EL (cell line): ENCODE measurements at regions not wholly inside any gene's neighbourhood (a gene's known extent, or its start where the extent isn't known, plus 50 kb on each side); places are given as distances from the start of the nearest gene placed in this dataset.
A peak's percentile ranks its signal among the peaks of the same experiment; 100 is the strongest.

Experiments
- DNase-seq: peaks from one replicate; pipeline ENCODE4 v3.0.0-alpha.2; 2016

DNA sequence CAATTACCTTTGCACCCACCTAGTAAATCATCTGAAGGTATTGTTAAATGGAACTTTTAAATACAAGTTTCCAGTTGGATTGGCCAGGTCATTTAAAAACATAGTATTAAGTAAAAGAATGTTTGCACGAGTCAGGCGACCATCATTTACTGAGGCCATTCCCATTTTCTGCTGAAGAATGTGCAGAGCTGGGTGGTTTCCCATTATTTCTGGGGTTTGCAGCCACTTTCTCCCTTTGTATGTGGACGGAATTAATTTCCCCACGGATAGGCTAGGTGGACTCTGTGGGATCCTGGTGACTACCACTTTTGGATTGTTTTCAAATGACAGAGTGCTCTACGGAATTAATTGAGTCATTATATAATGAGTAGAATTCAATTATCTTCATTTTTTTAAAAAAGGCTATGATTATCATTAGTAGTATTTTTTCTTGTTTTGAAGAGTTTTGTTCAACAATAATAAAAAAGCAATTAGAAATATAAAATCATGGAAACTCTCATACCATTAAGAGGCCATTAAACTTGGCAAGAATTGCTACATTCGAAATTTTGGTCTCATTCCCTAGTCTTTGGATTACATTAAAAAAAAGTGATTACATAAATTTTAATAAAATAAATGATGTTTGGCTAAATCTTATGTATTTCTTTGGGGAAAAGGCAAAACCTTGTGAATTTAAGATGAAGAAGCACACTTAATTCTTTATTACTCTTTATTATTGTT lies 120.4 kb upstream of the FZD8 start:
- DNase-seq, result no peak

GRCh38 chr10:35758076-35758475 lies 116.0 kb upstream of the FZD8 start:
- DNase-seq, result no peak

GRCh38 chr10:35754519-35754918 lies 112.4 kb upstream of the FZD8 start:
- no peak for DNase-seq

DNA sequence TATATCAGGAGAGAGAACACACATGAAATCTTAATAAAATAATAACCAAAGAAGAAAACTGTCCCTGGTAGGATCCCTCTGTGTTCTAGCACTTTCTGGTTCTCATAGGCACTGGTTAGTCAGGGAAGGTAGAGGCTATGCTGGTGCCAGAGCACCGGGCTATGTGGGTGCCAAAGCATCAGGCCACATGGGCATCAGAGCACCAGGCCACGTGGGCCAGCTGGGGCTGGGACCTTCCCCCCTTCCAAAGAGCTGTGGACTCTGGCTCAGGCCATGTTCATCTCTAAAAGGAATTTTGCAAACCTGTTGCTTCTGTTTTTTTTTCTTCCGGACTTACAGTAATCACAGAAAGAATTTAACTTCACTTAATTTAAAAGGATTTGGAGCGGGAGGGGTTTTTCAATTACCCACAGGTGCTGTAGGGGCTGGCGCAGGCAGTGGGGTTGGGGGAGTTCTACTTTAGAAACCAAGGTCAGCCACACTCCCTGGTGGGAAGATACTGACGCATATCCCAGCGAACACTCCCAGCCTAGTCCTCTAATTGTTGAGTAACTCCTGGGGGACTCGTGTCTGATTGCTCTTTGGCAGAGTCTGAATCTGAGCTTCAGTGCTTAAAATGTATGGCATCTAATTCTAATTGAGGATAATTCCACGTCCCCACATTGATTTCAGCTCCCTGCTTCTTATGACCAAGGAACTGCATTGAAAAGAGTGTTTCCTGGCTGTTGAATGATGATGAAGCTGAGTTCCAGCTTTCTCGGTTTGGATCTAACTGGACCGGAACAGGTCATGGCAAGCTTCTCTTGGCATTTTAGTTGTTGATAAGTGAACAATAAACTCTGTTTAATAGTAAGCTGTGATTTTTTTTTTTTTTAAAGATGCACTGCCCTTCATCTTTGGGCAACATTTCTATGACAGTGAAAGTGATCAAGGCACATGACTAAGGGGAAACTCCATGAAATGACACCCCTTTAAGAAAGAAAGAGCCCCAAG lies 110.7 kb upstream of the FZD8 start:
- no peak for DNase-seq

- no peak for DNase-seq
These were observed 109.3 kb upstream of the FZD8 start for GRCh38 chr10:35751347-35751746.

GRCh38 chr10:35749230-35749629 lies 107.1 kb upstream of the FZD8 start:
- no peak for DNase-seq

GRCh38 chr10:35745617-35746403 lies 103.7 kb upstream of the FZD8 start:
- DNase-seq, result no peak

DNA sequence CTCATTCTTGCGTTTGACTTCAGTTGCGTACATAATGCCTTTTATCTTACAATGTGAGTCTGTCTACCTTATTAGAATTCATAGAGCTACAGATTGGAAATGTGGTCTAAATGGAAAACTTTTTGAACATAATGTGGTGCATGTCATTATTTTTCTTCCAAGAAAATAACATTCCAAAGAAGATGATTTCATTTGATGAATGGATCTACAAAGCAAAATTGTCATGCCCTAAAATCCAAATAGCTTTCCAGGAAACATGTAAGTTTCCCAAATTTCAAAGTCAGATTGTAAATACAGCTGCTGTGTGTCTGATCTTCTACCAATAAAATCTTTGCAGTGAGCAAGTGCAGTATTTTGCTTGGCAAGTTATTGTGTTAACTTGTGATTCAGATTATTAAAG lies 101.8 kb upstream of the FZD8 start:
- no peak for DNase-seq

- no peak for DNase-seq
These were observed 101.3 kb upstream of the FZD8 start for GRCh38 chr10:35743351-35743750.

GRCh38 chr10:35739998-35740397 lies 97.9 kb upstream of the FZD8 start:
- peak; percentile 44 for DNase-seq

GRCh38 chr10:35735412-35735811 lies 93.3 kb upstream of the FZD8 start:
- DNase-seq, result peak; percentile 62

- DNase-seq, result no peak
These were observed 89.7 kb upstream of the FZD8 start for GRCh38 chr10:35731828-35732227.

GRCh38 chr10:35728341-35728740 lies 86.2 kb upstream of the FZD8 start:
- DNase-seq, result no peak

DNA sequence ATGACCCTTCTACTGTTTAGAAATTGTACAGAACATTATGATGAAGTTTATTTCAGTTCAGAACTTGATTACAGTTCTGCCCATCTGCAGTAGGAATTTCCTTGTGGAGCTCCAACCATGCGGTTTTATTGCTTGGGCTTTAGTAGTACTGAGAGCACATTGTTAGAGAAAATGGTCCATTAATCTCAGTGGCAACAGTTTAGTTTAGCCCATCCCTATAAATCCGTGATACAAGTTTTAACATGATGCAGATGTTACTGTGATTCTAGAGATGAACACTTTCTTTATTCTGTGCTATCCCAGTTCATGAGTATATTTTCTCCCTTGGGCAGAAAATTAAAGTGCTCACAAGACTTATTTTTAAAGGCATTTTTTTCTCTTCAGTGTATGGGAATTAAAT lies 84.8 kb upstream of the FZD8 start:
- no peak for DNase-seq

DNA sequence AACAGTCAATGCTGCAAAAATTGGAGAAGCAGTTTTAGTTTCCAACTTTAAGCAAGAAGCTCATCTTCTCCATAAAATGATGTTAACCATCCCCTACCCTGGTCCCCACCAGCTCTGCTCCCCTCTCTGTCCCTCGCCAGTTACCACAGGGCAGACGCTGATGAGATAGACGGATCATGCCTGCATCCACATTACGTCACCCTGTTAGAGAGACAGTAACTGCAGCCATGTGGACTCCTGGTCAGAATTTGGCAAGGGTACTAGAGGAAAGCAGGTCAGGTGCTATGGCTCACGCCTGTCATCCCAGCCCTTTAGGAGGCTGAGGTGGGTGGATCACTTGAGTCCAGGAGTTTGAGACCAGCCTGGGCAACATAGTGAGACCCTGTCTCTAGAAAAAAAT lies 81.9 kb upstream of the FZD8 start:
- DNase-seq, result no peak

DNA sequence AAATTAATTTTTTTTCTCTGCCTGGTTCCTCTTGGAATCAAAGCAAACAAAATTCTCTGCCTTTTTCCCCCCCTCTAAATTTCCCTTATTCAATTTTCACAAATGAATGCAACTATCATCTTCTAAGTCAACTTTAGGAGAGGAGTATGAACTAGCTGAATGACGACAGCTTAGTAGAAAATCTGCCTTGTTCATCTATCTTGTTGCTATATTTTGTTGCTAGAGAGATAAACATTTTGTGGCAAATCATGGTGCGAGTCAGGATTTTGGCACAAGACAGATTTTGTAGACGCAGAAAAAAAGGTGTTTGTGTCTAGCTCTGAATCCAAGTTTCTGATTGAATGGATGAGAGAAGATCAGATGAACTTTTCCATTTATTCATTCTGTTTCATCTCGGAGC lies 81.0 kb upstream of the FZD8 start:
- DNase-seq, result no peak

DNA sequence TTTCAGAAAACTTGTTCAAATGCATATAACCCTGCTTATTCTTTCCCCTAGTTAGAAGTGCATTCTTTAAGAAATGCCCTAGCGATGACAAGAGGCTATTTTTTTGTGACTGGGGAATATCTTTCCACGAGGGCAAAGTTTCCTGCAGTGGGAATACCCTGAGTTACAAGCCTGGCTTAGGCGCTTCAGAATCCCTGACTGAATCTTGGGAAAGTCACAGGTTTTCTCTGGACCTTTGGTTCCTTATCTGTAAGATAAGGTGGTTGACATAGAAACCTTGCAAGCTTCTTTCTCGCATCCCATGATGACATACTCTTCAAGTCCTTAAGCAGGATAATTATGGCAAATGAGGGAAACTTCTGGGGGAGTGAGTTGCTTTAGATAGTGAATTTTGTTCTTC lies 80.5 kb upstream of the FZD8 start:
- DNase-seq, result no peak

DNA sequence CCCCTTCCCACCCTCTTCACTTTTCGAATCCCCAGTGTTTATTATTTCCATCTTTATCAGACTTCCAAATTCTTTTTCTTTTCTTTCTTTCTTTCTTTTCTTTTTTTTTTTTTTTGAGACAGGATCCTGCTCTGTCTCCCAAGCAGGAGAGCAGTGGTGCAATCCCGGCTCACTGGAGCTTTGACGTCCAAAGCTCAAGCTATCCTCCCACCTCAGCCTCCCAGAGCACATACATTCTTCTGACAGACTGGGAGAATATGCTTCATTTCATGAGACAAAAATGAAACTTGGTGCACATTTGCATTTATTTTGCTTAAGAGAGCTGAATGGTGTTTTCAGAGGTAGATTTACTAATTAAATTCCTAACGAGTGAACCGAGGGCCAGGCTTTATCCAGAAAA lies 80.1 kb upstream of the FZD8 start:
- DNase-seq, result no peak

DNA sequence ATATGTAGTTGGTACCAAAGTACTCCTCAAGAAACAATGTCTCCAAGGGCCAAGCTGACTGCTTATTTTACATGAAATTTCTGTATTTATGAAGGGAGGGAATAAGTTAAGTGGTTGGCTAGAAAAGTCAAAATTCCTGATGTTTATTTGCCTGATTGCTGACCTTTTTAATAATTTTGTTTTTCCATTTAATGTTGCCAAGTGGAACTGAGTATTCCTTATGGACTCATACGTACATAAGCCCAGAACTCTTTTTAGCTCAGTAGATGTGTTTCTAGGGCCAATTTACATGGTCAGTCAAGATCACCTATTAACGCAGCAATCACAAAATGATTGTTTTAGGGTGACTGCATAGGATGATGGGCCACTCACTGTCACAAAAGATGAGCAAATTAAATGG lies 78.3 kb upstream of the FZD8 start:
- DNase-seq, result no peak

DNA sequence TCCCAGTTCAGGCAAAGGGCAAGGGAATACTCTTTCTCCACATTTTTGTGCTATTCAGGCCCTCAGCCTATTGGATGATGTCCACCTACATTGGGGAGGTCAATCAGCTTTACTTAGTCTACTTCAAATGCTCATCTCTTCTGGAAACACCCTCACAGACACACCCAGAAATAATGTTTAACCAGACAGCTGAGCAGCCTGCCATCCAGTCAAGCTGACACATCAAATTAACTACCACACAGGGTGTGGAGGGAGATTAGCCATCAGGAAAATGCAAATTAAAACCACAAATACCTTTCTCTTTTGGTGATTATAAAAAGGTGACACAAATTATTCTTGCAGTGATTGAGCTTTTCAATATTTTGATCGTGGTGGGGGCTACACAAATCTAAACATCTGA lies 74.7 kb upstream of the FZD8 start:
- DNase-seq, result no peak

DNA sequence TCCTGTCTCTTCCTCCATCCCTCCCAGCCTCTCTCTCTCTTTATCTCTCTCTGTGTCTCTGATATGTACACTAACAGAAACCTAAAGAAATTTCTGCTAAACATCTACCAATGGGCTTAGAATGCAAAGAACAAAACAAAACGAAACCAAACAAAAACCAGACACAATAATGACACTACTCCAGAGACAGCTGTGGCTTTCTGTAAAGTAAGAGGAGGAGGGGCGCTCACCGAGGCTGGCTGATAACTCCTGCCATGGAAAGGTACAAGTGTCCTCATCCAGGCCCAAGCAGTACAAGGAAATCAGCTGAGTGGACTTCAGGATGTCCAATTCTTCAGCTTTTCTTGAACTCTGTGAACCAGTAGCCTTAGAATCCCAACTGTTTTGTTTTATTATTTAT lies 70.4 kb upstream of the FZD8 start:
- DNase-seq, result no peak

- DNase-seq, result no peak
These were observed 69.7 kb upstream of the FZD8 start for GRCh38 chr10:35711615-35712411.
